SK-N-SH treated with all-trans-retinoic acid at 6 μM for 48 hours (cell line): ENCODE measurements at regions not wholly inside any gene's neighbourhood (a gene's known extent, or its start where the extent isn't known, plus 50 kb on each side); places are given as distances from the start of the nearest gene placed in this dataset.

Experiments used
- CREB5 ChIP-seq: fragments of 250-450 bp; sonication (Bioruptor Pico); IDR thresholded peaks from 2 replicates; pipeline ENCODE4 v1.5.1; 2020; ENCODE audit warnings: low read depth, mild to moderate bottlenecking, moderate library complexity
- ESRRG ChIP-seq: fragments of 250-450 bp; sonication (Bioruptor Pico); IDR thresholded peaks from 2 replicates; pipeline ENCODE4 v1.6.1; 2021; ENCODE audit warnings: mild to moderate bottlenecking
- PPARA ChIP-seq: fragments of 250-450 bp; sonication (Bioruptor Pico); IDR thresholded peaks from 2 replicates; pipeline ENCODE4 v1.5.0; 2020; ENCODE audit warnings: mild to moderate bottlenecking, borderline replicate concordance
- RARB ChIP-seq: fragments of 250-450 bp; sonication (Bioruptor Pico); IDR thresholded peaks from 2 replicates; pipeline ENCODE4 v1.8.0; 2021; ENCODE audit warnings: mild to moderate bottlenecking, moderate library complexity
- ZFP30 ChIP-seq: fragments of 450-650 bp; formaldehyde crosslinking; IDR thresholded peaks from 2 replicates; pipeline ENCODE4 v1.5.0; 2022; ENCODE audit warnings: mild to moderate bottlenecking, moderate library complexity

- TF ChIP-seq CREB5 (no peak), RARB (no peak), PPARA (CRISPR knock-in tag) (no peak), ESRRG (no peak), ZFP30 (CRISPR knock-in tag) (no peak)
These were observed 73.3 kb downstream of the IRX5 start for GRCh38 chr16:55003916-55004315.
